Activated T-cell treated with anti-CD3 and anti-CD28 coated beads, Interleukin-2, amount 50 U/mL, for 24 hours (primary cell): ENCODE measurements at regions not wholly inside any gene's neighbourhood (a gene's known extent, or its start where the extent isn't known, plus 50 kb on each side); places are given as distances from the start of the nearest gene placed in this dataset.

Experiments
- DNase-seq: peaks from one replicate; pipeline ENCODE4 v3.0.0-alpha.2; 2020
- H3K27ac Mint-ChIP-seq: 2 replicates; pipeline ENCODE4 v1.8.0; 2020; ENCODE audit warnings: mild to moderate bottlenecking, mixed read lengths
- H3K27me3 Mint-ChIP-seq: 2 replicates; pipeline ENCODE4 v1.8.0; 2020; ENCODE audit warnings: mixed read lengths
- H3K36me3 Mint-ChIP-seq: 2 replicates; pipeline ENCODE4 v1.8.0; 2020; ENCODE audit warnings: low read depth, mixed read lengths
- H3K4me1 Mint-ChIP-seq: 2 replicates; pipeline ENCODE4 v1.8.0; 2020; ENCODE audit warnings: low read depth, mixed read lengths
- H3K4me3 Mint-ChIP-seq: 2 replicates; pipeline ENCODE4 v1.8.0; 2020; ENCODE audit warnings: mild to moderate bottlenecking, moderate library complexity, mixed read lengths
- H3K9me3 Mint-ChIP-seq: 2 replicates; pipeline ENCODE4 v1.8.0; 2020; ENCODE audit warnings: mixed read lengths

DNA sequence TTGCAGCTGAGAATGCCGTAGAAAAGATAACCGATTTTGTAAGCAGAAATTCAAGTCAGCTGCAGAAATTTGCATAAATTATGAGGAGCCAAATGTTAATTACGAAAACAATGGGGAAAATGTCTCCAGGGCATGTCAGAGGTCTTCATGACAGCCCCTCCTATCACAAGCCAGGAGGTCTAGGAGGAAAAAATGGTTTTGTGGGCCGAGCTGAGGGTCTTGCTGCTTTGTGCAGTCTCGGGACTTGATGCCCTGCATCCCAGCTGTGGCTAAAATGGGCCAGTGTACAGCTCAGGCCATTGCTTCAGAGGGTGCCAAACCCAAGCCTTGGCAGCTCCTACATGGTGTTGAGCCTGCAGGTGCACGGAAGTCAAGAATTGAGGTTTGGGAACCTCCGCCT, 131.2 kb upstream of the PDE3A start:
- Mint-ChIP-seq H3K27ac (no peak overlapping the region), H3K9me3 (peaks cover 3% of the 10 kb centered on the region), H3K4me3 (no peak overlapping the region), H3K36me3 (no peaks in the 10 kb centered on the region), H3K27me3 (no peaks in the 10 kb centered on the region), H3K4me1 (no peaks in the 10 kb centered on the region)
- DNase-seq, result no peak

GRCh38 chr12:20245491-20245890, 122.8 kb upstream of the PDE3A start:
- H3K36me3 Mint-ChIP-seq, result no peaks in the 10 kb centered on the region
- no peaks in the 10 kb centered on the region for H3K4me1 Mint-ChIP-seq
- no peaks in the 10 kb centered on the region for H3K27me3 Mint-ChIP-seq
- no peak for DNase-seq
- H3K4me3 Mint-ChIP-seq, result no peak overlapping the region
- H3K27ac Mint-ChIP-seq, result no peak overlapping the region
- H3K9me3 Mint-ChIP-seq, result peaks cover 11% of the 10 kb centered on the region

DNA sequence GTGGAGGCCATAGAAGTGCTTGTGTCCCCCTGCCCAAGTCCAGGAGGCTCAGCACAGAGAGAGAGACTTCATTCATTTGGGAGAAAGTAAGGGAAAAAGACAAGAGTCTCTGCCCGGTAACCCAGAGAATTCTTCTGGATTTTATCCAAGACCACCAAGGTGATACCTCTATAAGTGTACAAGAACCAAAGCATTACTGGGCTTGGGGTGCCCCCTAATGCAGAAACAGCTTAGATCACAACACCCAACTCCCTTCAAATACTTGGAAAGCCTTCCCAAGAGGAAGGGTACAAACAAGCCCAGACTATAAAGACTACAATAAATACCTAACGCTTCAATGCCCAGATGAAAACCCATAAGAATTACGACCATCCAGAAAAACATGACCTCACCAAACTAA, 119.7 kb upstream of the PDE3A start:
- H3K4me3 Mint-ChIP-seq, result no peak overlapping the region
- no peaks in the 10 kb centered on the region for H3K4me1 Mint-ChIP-seq
- H3K36me3 Mint-ChIP-seq, result no peaks in the 10 kb centered on the region
- DNase-seq, result no peak
- peaks cover 11% of the 10 kb centered on the region for H3K9me3 Mint-ChIP-seq
- H3K27me3 Mint-ChIP-seq, result no peaks in the 10 kb centered on the region
- H3K27ac Mint-ChIP-seq, result no peak overlapping the region

GRCh38 chr12:20250761-20251160, 117.6 kb upstream of the PDE3A start:
- no peaks in the 10 kb centered on the region for H3K36me3 Mint-ChIP-seq
- H3K4me1 Mint-ChIP-seq, result no peaks in the 10 kb centered on the region
- no peak overlapping the region for H3K27ac Mint-ChIP-seq
- no peak for DNase-seq
- H3K9me3 Mint-ChIP-seq, result peaks cover 11% of the 10 kb centered on the region
- no peak overlapping the region for H3K4me3 Mint-ChIP-seq
- no peaks in the 10 kb centered on the region for H3K27me3 Mint-ChIP-seq

DNA sequence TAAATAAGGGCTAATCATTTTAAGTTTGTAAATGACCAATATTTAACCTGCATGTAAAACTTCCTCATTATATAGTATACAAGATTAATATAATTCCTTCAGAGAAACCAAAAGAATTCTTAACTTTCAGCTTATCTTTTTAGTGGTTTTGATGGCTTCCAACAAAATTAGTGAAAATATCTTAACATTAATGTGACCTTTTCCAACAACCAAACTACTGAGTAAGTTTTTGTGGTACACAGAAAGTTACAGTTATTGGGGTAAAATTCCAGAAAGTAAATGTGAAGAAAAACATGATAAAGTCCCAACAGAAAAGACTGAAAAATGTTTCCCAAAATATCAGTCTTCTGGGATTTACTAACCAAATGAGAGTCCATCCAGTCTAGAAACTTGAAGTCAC, 111.0 kb upstream of the PDE3A start:
- Mint-ChIP-seq H3K9me3 (no peaks in the 10 kb centered on the region), H3K4me1 (no peaks in the 10 kb centered on the region), H3K36me3 (no peaks in the 10 kb centered on the region), H3K27me3 (no peaks in the 10 kb centered on the region), H3K27ac (no peak overlapping the region), H3K4me3 (no peak overlapping the region)
- DNase-seq, result no peak

- no peak for DNase-seq
- H3K4me3 Mint-ChIP-seq, result no peak overlapping the region
- no peaks in the 10 kb centered on the region for H3K27me3 Mint-ChIP-seq
- no peaks in the 10 kb centered on the region for H3K9me3 Mint-ChIP-seq
- no peak overlapping the region for H3K27ac Mint-ChIP-seq
- H3K36me3 Mint-ChIP-seq, result no peaks in the 10 kb centered on the region
- no peaks in the 10 kb centered on the region for H3K4me1 Mint-ChIP-seq
Measured at GRCh38 chr12:20259786-20260185, 108.6 kb upstream of the PDE3A start.

GRCh38 chr12:20260851-20261250, 107.5 kb upstream of the PDE3A start:
- Mint-ChIP-seq H3K9me3 (no peaks in the 10 kb centered on the region), H3K36me3 (no peaks in the 10 kb centered on the region), H3K4me1 (no peaks in the 10 kb centered on the region), H3K27me3 (no peaks in the 10 kb centered on the region), H3K27ac (no peak overlapping the region), H3K4me3 (no peak overlapping the region)
- DNase-seq, result no peak

DNA sequence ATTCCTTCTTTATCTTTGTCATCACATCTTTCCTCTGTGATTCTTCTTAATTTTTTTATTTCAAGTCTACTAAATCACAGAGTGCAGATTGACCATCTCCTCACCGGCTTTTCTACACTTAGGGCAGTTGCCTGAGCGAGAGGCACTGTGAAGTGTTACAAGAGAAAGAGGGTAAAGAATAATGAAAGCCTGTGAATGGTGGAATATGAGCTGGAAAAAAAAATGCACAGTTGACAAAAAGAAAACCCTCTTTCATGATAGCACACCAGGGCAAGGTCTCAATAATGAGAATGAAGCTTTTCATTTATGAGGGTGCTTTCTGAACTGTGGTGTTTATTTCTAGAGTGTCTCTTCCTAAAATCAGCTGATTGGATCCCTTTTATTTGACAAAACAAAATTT, 106.2 kb upstream of the PDE3A start:
- Mint-ChIP-seq H3K36me3 (no peaks in the 10 kb centered on the region), H3K27ac (no peak overlapping the region), H3K9me3 (no peaks in the 10 kb centered on the region), H3K27me3 (no peaks in the 10 kb centered on the region), H3K4me3 (no peak overlapping the region), H3K4me1 (no peaks in the 10 kb centered on the region)
- DNase-seq, result no peak

DNA sequence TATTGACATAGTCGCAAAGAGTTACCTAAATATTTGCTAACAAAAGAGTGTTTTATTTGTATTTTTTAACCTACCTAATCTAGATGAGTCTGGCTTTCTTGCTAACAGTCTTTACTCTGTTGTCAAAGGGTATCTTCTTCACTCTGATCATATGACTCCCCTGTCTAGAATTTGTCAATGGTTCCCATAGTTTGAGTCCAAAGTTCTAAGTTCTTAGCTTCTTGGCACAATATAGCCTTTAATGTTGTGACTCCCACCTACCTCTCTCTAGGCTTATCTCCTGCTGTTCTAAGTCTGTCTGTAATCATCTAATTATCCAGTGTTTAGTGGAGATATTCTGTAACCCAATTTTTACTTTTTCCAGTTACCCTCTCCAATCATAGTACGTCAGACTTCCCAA, 104.3 kb upstream of the PDE3A start:
- H3K27me3 Mint-ChIP-seq, result no peaks in the 10 kb centered on the region
- no peaks in the 10 kb centered on the region for H3K4me1 Mint-ChIP-seq
- H3K27ac Mint-ChIP-seq, result no peak overlapping the region
- H3K36me3 Mint-ChIP-seq, result no peaks in the 10 kb centered on the region
- H3K9me3 Mint-ChIP-seq, result no peaks in the 10 kb centered on the region
- DNase-seq, result no peak
- no peak overlapping the region for H3K4me3 Mint-ChIP-seq

DNA sequence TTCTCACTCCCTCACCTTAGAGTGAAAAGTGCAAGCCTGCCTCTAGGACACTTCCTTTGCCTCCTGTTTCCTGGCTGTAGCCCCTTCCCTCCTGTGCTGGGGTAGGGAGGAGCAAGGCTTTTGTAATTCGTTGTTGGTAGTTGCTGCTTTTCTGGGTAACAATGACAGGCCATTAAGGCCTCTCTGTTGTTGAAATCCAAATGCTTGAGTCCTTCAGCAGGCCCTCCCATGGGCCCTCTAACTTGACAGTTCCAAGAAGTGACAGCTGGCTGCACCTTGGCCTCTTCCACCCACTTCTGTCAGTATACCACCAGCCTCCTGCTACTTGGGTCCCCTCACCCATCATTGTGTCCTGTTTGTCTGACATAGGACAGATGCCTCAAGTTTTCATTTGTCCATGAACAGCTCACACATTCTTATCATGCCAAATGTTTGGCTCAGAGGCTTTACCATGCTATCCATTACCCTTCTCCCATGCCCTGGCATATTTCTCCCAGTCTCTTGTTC, 103.7 kb upstream of the PDE3A start:
- no peaks in the 10 kb centered on the region for H3K36me3 Mint-ChIP-seq
- H3K27ac Mint-ChIP-seq, result no peak overlapping the region
- no peaks in the 10 kb centered on the region for H3K9me3 Mint-ChIP-seq
- DNase-seq, result no peak
- H3K4me3 Mint-ChIP-seq, result no peak overlapping the region
- no peaks in the 10 kb centered on the region for H3K4me1 Mint-ChIP-seq
- H3K27me3 Mint-ChIP-seq, result no peaks in the 10 kb centered on the region

- Mint-ChIP-seq H3K4me3 (no peak overlapping the region), H3K27me3 (no peaks in the 10 kb centered on the region), H3K27ac (no peak overlapping the region), H3K9me3 (no peaks in the 10 kb centered on the region), H3K36me3 (no peaks in the 10 kb centered on the region), H3K4me1 (no peaks in the 10 kb centered on the region)
- DNase-seq, result no peak
Measured at GRCh38 chr12:20268121-20268732, 100.1 kb upstream of the PDE3A start.

- Mint-ChIP-seq H3K4me3 (no peak overlapping the region), H3K9me3 (no peaks in the 10 kb centered on the region), H3K36me3 (no peaks in the 10 kb centered on the region), H3K27me3 (no peaks in the 10 kb centered on the region), H3K27ac (no peak overlapping the region), H3K4me1 (no peaks in the 10 kb centered on the region)
- no peak for DNase-seq
Measured at GRCh38 chr12:20268771-20269170, 99.6 kb upstream of the PDE3A start.

DNA sequence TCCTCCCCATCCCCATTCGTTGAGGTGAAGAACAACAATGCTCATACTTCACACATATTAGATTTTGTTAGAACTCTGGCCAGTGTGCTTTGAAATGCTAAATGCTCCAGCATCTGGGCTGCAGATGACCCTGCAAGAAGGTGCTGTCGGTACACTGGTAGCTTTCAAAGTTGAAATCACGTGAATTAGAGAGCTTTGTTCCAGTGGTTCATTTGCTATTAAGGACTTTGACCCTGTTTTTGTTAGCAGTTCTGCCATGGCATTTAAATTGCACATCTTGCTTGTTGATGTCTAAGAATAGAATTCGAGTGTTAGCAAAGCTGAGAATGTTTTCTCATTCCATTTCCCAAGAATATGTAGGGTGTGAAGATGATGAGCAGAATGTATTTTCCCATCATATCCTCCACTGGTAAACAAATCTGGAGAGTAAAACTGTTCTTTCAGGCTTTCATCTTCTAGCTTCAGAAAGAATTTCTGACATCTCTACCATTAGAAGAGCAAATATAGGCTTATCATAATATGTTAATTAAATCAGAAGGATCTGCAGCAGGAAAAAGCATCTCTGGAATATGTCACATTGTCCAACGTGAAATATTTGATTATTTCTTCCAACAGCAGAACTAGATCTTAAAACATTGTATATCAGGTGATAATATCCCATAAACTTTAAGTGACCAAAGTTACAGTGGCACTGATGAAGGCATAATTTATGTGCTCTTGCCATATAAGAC, 98.8 kb upstream of the PDE3A start:
- no peaks in the 10 kb centered on the region for H3K27me3 Mint-ChIP-seq
- H3K9me3 Mint-ChIP-seq, result no peaks in the 10 kb centered on the region
- no peak overlapping the region for H3K27ac Mint-ChIP-seq
- no peak overlapping the region for H3K4me3 Mint-ChIP-seq
- no peak for DNase-seq
- H3K4me1 Mint-ChIP-seq, result no peaks in the 10 kb centered on the region
- H3K36me3 Mint-ChIP-seq, result no peaks in the 10 kb centered on the region

DNA sequence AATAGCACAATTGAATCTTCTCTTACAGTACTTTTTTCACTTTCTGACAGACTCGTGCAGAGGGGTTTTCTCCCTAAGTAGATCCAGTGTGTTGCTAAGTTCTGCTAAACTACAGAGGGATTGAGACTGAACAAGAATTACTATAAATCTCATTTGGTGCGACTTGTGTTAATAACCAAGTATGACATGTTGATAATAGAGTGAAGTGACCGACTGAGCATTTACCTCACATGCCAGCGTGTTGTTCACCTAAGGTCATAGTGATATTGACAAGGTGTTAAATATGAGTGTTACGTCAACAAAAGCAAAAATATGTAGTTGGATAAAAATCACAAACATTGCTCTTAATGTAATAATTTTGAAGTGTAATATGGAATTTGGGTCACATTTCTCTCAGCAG, 97.8 kb upstream of the PDE3A start:
- Mint-ChIP-seq H3K9me3 (no peaks in the 10 kb centered on the region), H3K27me3 (no peaks in the 10 kb centered on the region), H3K27ac (no peak overlapping the region), H3K4me3 (no peak overlapping the region), H3K36me3 (no peaks in the 10 kb centered on the region), H3K4me1 (no peaks in the 10 kb centered on the region)
- no peak for DNase-seq

- Mint-ChIP-seq H3K27me3 (no peaks in the 10 kb centered on the region), H3K36me3 (no peaks in the 10 kb centered on the region), H3K9me3 (no peaks in the 10 kb centered on the region), H3K27ac (no peak overlapping the region), H3K4me1 (no peaks in the 10 kb centered on the region), H3K4me3 (no peak overlapping the region)
- DNase-seq, result no peak
Measured at GRCh38 chr12:20272161-20272560, 96.2 kb upstream of the PDE3A start.
